K562 (cell line): ENCODE measurements at regions not wholly inside any gene's neighbourhood (a gene's known extent, or its start where the extent isn't known, plus 50 kb on each side); places are given as distances from the start of the nearest gene placed in this dataset.

Experiments used
- EP300 ChIP-seq: IDR thresholded peaks from 2 replicates; pipeline ENCODE4 v1.6.1; 2012; ENCODE audit warnings: low read length, improper control_type of control experiment
- SRSF9 ChIP-seq: fragments of 200-400 bp; formaldehyde crosslinking; IDR thresholded peaks from 2 replicates; pipeline ENCODE4 v1.6.1; 2017; ENCODE audit warnings: low read depth, low read length, borderline replicate concordance
- TF ChIP-seq, protein P1 (sequence below): sonication (generic); formaldehyde crosslinking; IDR thresholded peaks from 2 replicates; pipeline ENCODE4 v1.8.1; 2023; ENCODE audit warnings: mild to moderate bottlenecking, missing genetic modification reagents
- TF ChIP-seq, protein P2 (sequence below): fragments of 250-450 bp; sonication (Bioruptor Pico); IDR thresholded peaks from 2 replicates; pipeline ENCODE4 v1.4.0; 2020

DNA sequence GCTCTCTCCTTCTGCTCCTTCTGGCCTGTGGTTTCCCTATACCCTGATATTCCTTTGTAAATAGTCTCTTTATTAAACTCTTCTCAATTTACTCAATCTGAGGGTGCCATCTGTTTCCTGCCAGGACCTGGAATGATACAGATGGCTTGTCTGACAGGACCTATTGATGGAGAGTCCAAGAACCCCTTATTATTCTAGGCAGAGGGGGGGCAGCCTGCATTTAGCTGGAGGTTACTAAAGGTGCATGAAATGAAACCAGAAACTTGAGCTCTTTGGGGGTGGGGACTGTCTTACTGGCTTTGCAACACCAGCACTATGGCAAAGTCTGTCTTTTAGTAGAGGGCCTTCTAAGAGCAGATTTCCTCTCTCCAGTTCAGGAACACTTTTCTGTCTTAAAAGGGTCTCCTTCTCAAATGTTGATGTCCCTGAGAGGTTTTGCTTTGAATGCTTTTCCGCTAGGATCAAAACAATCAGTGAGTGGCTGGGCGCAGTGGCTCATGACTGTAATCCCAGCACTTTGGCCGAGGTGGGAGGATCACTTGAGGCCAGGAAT, 162.5 kb upstream of the MED14 start (continued):
- TF ChIP-seq, protein P1, sequence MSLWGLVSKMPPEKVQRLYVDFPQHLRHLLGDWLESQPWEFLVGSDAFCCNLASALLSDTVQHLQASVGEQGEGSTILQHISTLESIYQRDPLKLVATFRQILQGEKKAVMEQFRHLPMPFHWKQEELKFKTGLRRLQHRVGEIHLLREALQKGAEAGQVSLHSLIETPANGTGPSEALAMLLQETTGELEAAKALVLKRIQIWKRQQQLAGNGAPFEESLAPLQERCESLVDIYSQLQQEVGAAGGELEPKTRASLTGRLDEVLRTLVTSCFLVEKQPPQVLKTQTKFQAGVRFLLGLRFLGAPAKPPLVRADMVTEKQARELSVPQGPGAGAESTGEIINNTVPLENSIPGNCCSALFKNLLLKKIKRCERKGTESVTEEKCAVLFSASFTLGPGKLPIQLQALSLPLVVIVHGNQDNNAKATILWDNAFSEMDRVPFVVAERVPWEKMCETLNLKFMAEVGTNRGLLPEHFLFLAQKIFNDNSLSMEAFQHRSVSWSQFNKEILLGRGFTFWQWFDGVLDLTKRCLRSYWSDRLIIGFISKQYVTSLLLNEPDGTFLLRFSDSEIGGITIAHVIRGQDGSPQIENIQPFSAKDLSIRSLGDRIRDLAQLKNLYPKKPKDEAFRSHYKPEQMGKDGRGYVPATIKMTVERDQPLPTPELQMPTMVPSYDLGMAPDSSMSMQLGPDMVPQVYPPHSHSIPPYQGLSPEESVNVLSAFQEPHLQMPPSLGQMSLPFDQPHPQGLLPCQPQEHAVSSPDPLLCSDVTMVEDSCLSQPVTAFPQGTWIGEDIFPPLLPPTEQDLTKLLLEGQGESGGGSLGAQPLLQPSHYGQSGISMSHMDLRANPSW (CRISPR knock-in tag) = no peak
- TF ChIP-seq EP300 (no peak), SRSF9 (no peak)
- TF ChIP-seq, protein P2, sequence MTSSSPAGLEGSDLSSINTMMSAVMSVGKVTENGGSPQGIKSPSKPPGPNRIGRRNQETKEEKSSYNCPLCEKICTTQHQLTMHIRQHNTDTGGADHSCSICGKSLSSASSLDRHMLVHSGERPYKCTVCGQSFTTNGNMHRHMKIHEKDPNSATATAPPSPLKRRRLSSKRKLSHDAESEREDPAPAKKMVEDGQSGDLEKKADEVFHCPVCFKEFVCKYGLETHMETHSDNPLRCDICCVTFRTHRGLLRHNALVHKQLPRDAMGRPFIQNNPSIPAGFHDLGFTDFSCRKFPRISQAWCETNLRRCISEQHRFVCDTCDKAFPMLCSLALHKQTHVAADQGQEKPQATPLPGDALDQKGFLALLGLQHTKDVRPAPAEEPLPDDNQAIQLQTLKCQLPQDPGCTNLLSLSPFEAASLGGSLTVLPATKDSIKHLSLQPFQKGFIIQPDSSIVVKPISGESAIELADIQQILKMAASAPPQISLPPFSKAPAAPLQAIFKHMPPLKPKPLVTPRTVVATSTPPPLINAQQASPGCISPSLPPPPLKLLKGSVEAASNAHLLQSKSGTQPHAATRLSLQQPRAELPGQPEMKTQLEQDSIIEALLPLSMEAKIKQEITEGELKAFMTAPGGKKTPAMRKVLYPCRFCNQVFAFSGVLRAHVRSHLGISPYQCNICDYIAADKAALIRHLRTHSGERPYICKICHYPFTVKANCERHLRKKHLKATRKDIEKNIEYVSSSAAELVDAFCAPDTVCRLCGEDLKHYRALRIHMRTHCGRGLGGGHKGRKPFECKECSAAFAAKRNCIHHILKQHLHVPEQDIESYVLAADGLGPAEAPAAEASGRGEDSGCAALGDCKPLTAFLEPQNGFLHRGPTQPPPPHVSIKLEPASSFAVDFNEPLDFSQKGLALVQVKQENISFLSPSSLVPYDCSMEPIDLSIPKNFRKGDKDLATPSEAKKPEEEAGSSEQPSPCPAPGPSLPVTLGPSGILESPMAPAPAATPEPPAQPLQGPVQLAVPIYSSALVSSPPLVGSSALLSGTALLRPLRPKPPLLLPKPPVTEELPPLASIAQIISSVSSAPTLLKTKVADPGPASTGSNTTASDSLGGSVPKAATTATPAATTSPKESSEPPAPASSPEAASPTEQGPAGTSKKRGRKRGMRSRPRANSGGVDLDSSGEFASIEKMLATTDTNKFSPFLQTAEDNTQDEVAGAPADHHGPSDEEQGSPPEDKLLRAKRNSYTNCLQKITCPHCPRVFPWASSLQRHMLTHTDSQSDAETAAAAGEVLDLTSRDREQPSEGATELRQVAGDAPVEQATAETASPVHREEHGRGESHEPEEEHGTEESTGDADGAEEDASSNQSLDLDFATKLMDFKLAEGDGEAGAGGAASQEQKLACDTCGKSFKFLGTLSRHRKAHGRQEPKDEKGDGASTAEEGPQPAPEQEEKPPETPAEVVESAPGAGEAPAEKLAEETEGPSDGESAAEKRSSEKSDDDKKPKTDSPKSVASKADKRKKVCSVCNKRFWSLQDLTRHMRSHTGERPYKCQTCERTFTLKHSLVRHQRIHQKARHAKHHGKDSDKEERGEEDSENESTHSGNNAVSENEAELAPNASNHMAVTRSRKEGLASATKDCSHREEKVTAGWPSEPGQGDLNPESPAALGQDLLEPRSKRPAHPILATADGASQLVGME (CRISPR knock-in tag) = no peak
- TF ChIP-seq, all 486 proteins: peak for 0
